ENCODE measurements at regions not wholly inside any gene's neighbourhood (a gene's known extent, or its start where the extent isn't known, plus 50 kb on each side); places are given as distances from the start of the nearest gene placed in this dataset.

- POLR2A ChIA-PET = no interaction called here
- Mint-ChIP-seq H3K27me3 (ENCODE audit: insufficient read depth, unreplicated experiment) (no peaks in the 10 kb centered on the region), H3K36me3 (ENCODE audit: insufficient read depth, unreplicated experiment) (no peaks in the 10 kb centered on the region), H3K4me3 (ENCODE audit: unreplicated experiment) (no peak overlapping the region), H3K27ac (ENCODE audit: unreplicated experiment) (no peak overlapping the region), H3K9me3 (ENCODE audit: unreplicated experiment) (no peaks in the 10 kb centered on the region), H3K4me1 (ENCODE audit: low read depth, unreplicated experiment) (no peaks in the 10 kb centered on the region)
- TF ChIP-seq CTCF (IDR thresholded peaks at IDR 0.05; ENCODE audit: insufficient read depth in 1 of 2, low read depth in 1 of 2, low read length in 1 of 2, severe bottlenecking in 1 of 2, unreplicated experiment in 1 of 2) = no peak
- Histone ChIP-seq H3K36me3 (ENCODE audit: control insufficient read depth, insufficient read depth, low read length) (no peaks in the 10 kb centered on the region), H3K9me3 (no peaks in the 10 kb centered on the region), H3K4me3 (ENCODE audit: low read depth, low read length) (no peak overlapping the region), H3K27me3 (replicated peaks; ENCODE audit: control insufficient read depth, insufficient read depth, low read length) (no peaks in the 10 kb centered on the region), H3K4me1 (no peaks in the 10 kb centered on the region)
- DNase-seq = no peak
- BruUV-seq (replicated peaks) = no TSS peak
- intact Hi-C loops (cut with micrococcal nuclease; ENCODE audit: unreplicated experiment) = no loop called here
- CTCF ChIA-PET = no interaction called here
These were observed 139.0 kb downstream of the TM9SF2 start for GRCh38 chr13:99640260-99640659.

- ChIA-PET POLR2A (no interaction called here), CTCF (no interaction called here)
- Histone ChIP-seq H3K4me1 (no peaks in the 10 kb centered on the region), H3K9me3 (no peaks in the 10 kb centered on the region), H3K27me3 (replicated peaks; ENCODE audit: control insufficient read depth, insufficient read depth, low read length) (no peaks in the 10 kb centered on the region), H3K36me3 (ENCODE audit: control insufficient read depth, insufficient read depth, low read length) (no peaks in the 10 kb centered on the region), H3K4me3 (ENCODE audit: low read depth, low read length) (no peak overlapping the region)
- Mint-ChIP-seq H3K36me3 (ENCODE audit: insufficient read depth, unreplicated experiment) (no peaks in the 10 kb centered on the region), H3K27me3 (ENCODE audit: insufficient read depth, unreplicated experiment) (no peaks in the 10 kb centered on the region), H3K27ac (ENCODE audit: unreplicated experiment) (no peak overlapping the region), H3K4me1 (ENCODE audit: low read depth, unreplicated experiment) (no peaks in the 10 kb centered on the region), H3K9me3 (ENCODE audit: unreplicated experiment) (no peaks in the 10 kb centered on the region), H3K4me3 (ENCODE audit: unreplicated experiment) (no peak overlapping the region)
- intact Hi-C loops (cut with micrococcal nuclease; ENCODE audit: unreplicated experiment) = no loop called here
- no peak for DNase-seq
- BruUV-seq (replicated peaks) = no TSS peak
- no peak for TF ChIP-seq CTCF (IDR thresholded peaks at IDR 0.05; ENCODE audit: insufficient read depth in 1 of 2, low read depth in 1 of 2, low read length in 1 of 2, severe bottlenecking in 1 of 2, unreplicated experiment in 1 of 2)
These were observed 137.9 kb downstream of the TM9SF2 start for GRCh38 chr13:99639126-99639525.

GRCh38 chr13:99636728-99637353, 135.6 kb downstream of the TM9SF2 start:
- no peaks in the 10 kb centered on the region; the same call in 1 of the 2 replicates for H3K36me3 ChIP-seq (ENCODE audit: control insufficient read depth, insufficient read depth, low read length)
- Mint-ChIP-seq H3K27me3 (ENCODE audit: insufficient read depth, unreplicated experiment) (no peaks in the 10 kb centered on the region), H3K4me3 (ENCODE audit: unreplicated experiment) (no peak overlapping the region), H3K27ac (ENCODE audit: unreplicated experiment) (no peak overlapping the region), H3K36me3 (ENCODE audit: insufficient read depth, unreplicated experiment) (no peaks in the 10 kb centered on the region), H3K9me3 (ENCODE audit: unreplicated experiment) (no peaks in the 10 kb centered on the region), H3K4me1 (ENCODE audit: low read depth, unreplicated experiment) (no peaks in the 10 kb centered on the region)
- POLR2A ChIA-PET = no interaction called here
- CTCF ChIA-PET = no interaction called here
- intact Hi-C loops (cut with micrococcal nuclease; ENCODE audit: unreplicated experiment) = no loop called here
- H3K9me3 ChIP-seq = peaks cover 10% of the 10 kb centered on the region
- no peaks in the 10 kb centered on the region for H3K4me1 ChIP-seq
- TF ChIP-seq CTCF (IDR thresholded peaks at IDR 0.05; ENCODE audit: insufficient read depth in 1 of 2, low read depth in 1 of 2, low read length in 1 of 2, severe bottlenecking in 1 of 2, unreplicated experiment in 1 of 2) = no peak
- no peaks in the 10 kb centered on the region for H3K27me3 ChIP-seq (replicated peaks; ENCODE audit: control insufficient read depth, insufficient read depth, low read length)
- BruUV-seq (replicated peaks) = no TSS peak
- H3K4me3 ChIP-seq (ENCODE audit: low read depth, low read length) = no peak overlapping the region
- DNase-seq = no peak
